AG09309 (cell line): ENCODE measurements at regions not wholly inside any gene's neighbourhood (a gene's known extent, or its start where the extent isn't known, plus 50 kb on each side); places are given as distances from the start of the nearest gene placed in this dataset.

ENCODE experiments used
- DNase-seq: peaks from one replicate; pipeline ENCODE4 v3.0.0-alpha.2; 2010; ENCODE audit warnings: low read depth
- H3K4me3 ChIP-seq: 2 replicates; pipeline ENCODE4 v1.5.1; 2011; ENCODE audit warnings: mild to moderate bottlenecking, low read depth, low read length, moderate library complexity; ENCODE audit not compliant: control insufficient read depth
- TF ChIP-seq, protein P1 (sequence below): IDR thresholded peaks from 2 replicates; pipeline ENCODE4 v1.5.1; 2011; ENCODE audit warnings: mild to moderate bottlenecking, low read depth, low read length, inconsistent platforms; ENCODE audit not compliant: insufficient read depth, control insufficient read depth; ENCODE audit errors: missing control alignments

- H3K4me3 ChIP-seq = no peak overlapping the region
- TF ChIP-seq, protein P1, sequence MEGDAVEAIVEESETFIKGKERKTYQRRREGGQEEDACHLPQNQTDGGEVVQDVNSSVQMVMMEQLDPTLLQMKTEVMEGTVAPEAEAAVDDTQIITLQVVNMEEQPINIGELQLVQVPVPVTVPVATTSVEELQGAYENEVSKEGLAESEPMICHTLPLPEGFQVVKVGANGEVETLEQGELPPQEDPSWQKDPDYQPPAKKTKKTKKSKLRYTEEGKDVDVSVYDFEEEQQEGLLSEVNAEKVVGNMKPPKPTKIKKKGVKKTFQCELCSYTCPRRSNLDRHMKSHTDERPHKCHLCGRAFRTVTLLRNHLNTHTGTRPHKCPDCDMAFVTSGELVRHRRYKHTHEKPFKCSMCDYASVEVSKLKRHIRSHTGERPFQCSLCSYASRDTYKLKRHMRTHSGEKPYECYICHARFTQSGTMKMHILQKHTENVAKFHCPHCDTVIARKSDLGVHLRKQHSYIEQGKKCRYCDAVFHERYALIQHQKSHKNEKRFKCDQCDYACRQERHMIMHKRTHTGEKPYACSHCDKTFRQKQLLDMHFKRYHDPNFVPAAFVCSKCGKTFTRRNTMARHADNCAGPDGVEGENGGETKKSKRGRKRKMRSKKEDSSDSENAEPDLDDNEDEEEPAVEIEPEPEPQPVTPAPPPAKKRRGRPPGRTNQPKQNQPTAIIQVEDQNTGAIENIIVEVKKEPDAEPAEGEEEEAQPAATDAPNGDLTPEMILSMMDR = no peak
- DNase-seq = no peak
These were observed 238.8 kb downstream of the RFC3 start for GRCh38 chr13:34056733-34057258.

GRCh38 chr13:34064456-34065205 lies 246.7 kb downstream of the RFC3 start:
- no peak for DNase-seq
- TF ChIP-seq, protein P1 = no peak
- H3K4me3 ChIP-seq = no peak overlapping the region

GRCh38 chr13:34065928-34066327 lies 248.0 kb downstream of the RFC3 start:
- no peak for DNase-seq
- TF ChIP-seq, protein P1 = no peak
- no peak overlapping the region for H3K4me3 ChIP-seq

GRCh38 chr13:34066344-34066743 lies 248.4 kb downstream of the RFC3 start:
- TF ChIP-seq, protein P1 = no peak
- H3K4me3 ChIP-seq = no peak overlapping the region
- DNase-seq = no peak

DNA sequence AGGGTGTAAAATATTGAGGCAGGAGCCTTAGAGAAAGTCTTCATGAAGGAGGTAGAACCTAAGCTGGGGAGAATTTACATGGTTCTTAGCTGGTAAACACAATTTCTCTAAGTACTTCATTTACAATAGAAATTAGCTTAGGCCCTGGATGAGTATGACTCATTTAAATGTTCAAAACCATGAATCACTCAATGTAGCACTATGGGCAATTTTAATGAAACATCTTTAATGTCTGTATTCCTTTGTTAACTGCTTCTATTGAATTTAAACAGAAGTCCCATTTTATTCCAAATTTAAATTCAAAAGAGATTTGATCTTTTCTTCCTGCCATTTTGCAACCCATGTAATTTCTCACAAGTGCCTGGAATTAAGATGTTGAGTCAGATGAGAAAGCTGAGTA lies 252.1 kb downstream of the RFC3 start:
- no peak overlapping the region for H3K4me3 ChIP-seq
- DNase-seq = no peak
- TF ChIP-seq, protein P1 = no peak

DNA sequence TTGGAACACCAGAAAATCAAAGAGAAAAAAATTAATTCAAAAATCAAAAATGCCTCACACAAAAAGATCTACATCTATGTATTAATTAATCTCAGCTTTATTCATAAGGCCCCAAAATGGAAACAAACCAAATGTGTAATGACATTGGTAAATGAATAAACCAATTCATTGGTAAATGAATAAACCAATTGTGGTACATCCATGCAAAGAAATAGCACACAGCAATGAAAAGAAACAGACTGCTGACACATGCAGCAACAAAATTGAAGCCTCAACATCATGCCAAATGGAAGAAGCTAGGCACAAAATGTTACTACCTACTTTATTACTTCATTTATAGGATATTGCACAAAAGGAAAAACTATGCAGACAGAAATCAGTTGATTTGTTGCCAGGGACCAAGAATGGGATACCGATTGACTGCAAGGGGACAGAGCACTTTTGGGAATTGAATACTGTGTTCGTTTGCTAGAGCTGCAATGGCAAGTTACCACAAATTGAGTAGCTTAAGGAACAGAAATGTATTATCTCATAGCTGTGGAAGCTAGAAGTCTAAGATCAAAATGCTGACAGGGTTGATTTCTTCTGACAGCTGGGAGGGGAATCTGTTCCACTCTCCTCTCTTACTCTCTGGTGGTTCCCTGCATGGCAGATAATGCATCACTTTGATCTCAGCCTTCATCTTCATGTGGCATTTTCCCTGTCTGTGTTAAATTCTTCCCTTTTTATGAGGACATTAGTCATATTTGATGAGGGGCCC lies 252.8 kb downstream of the RFC3 start:
- no peak for DNase-seq
- H3K4me3 ChIP-seq = no peak overlapping the region
- TF ChIP-seq, protein P1 = no peak
